Iris pigment epithelial cell (primary cell): ENCODE measurements at regions not wholly inside any gene's neighbourhood (a gene's known extent, or its start where the extent isn't known, plus 50 kb on each side); places are given as distances from the start of the nearest gene placed in this dataset.
"Not testable (repeated sequence)": the region's sequence is repeated elsewhere in the genome, so short reads cannot be mapped to it uniquely, and the experiment has no call there.

Source experiments
- DNase-seq: peaks from one replicate; pipeline ENCODE4 v3.0.0-alpha.2; 2011; ENCODE audit warnings: low read depth

GRCh38 chr1:120238867-120239266 lies 62.5 kb upstream of the SEC22B start:
- DNase-seq, result not testable (repeated sequence)

GRCh38 chr1:120233661-120234018 lies 57.3 kb upstream of the SEC22B start:
- not testable (repeated sequence) for DNase-seq

- DNase-seq, result not testable (repeated sequence)
Observed at GRCh38 chr1:120232834-120233660, 56.7 kb upstream of the SEC22B start.

- DNase-seq, result not testable (repeated sequence)
Observed at GRCh38 chr1:120229835-120230234, 53.5 kb upstream of the SEC22B start.
